Neural cell (in vitro differentiated cells): ENCODE measurements at regions not wholly inside any gene's neighbourhood (a gene's known extent, or its start where the extent isn't known, plus 50 kb on each side); places are given as distances from the start of the nearest gene placed in this dataset.

Source experiments
- H2AFZ ChIP-seq: fragments of 200-600, 300-800 bp; sonication (generic), shearing (Covaris generic); 2 replicates; pipeline ENCODE4 v1.6.0; 2014; ENCODE audit warnings: low read depth, mild to moderate bottlenecking, antibody characterized with exemption, low read length, moderate library complexity
- H3F3A ChIP-seq: fragments of 200-600 bp; shearing (Covaris generic); 2 replicates; pipeline ENCODE4 v1.6.1; 2016; ENCODE audit warnings: mild to moderate bottlenecking, moderate library complexity, mixed read lengths, antibody characterized with exemption, low read length; ENCODE audit not compliant: insufficient read depth, poor library complexity, severe bottlenecking
- H3K27ac ChIP-seq: fragments of 200-600, 300-800 bp; sonication (generic), shearing (Covaris generic); 2 replicates; pipeline ENCODE4 v1.5.1; 2014; ENCODE audit warnings: mild to moderate bottlenecking, low read length, moderate library complexity
- H3K27me3 ChIP-seq: fragments of 300-800, 200-600 bp; sonication (generic), shearing (Covaris generic); 2 replicates; pipeline ENCODE4 v1.6.0; 2014; ENCODE audit warnings: mild to moderate bottlenecking, low read depth, low read length, moderate library complexity; ENCODE audit not compliant: insufficient read depth
- H3K36me3 ChIP-seq: fragments of 300-800, 200-600 bp; sonication (generic), shearing (Covaris generic); 2 replicates; pipeline ENCODE4 v1.5.1; 2014; ENCODE audit warnings: mild to moderate bottlenecking, antibody characterized with exemption, low read length, moderate library complexity; ENCODE audit not compliant: insufficient read depth
- H3K4me2 ChIP-seq: fragments of 300-800, 200-600 bp; sonication (generic), shearing (Covaris generic); 2 replicates; pipeline ENCODE4 v1.6.0; 2014; ENCODE audit warnings: mild to moderate bottlenecking, low read length
- H3K4me3 ChIP-seq: fragments of 300-800, 200-600 bp; sonication (generic), shearing (Covaris generic); 2 replicates; pipeline ENCODE4 v1.5.1; 2014; ENCODE audit warnings: mild to moderate bottlenecking, low read length, moderate library complexity
- H3K79me2 ChIP-seq: fragments of 200-600 bp; shearing (Covaris generic); replicated peaks from 2 replicates; pipeline ENCODE4 v1.6.0; 2014; ENCODE audit warnings: mild to moderate bottlenecking, low read length, moderate library complexity; ENCODE audit not compliant: insufficient read depth
- H3K9ac ChIP-seq: fragments of 300-800, 200-600 bp; sonication (generic), shearing (Covaris generic); 2 replicates; pipeline ENCODE4 v1.6.1; 2016; ENCODE audit warnings: mild to moderate bottlenecking, low read length, mixed read lengths
- H3K9me2 ChIP-seq: fragments of 200-600 bp; shearing (Covaris generic); 2 replicates; pipeline ENCODE4 v1.6.1; 2016; ENCODE audit warnings: mild to moderate bottlenecking, low read length, mixed read lengths; ENCODE audit not compliant: insufficient read depth
- H3K9me3 ChIP-seq: fragments of 200-600, 300-800 bp; sonication (generic), shearing (Covaris generic); 2 replicates; pipeline ENCODE4 v1.6.1; 2016; ENCODE audit warnings: mild to moderate bottlenecking, mixed run types, low read length, moderate library complexity, mixed read lengths
- H4K20me1 ChIP-seq: fragments of 200-600 bp; shearing (Covaris generic); 2 replicates; pipeline ENCODE4 v1.6.1; 2016; ENCODE audit warnings: mild to moderate bottlenecking, mixed run types; ENCODE audit not compliant: insufficient read depth
- EP300 ChIP-seq: fragments of 450-650 bp; conservative IDR thresholded peaks from 2 replicates; pipeline ENCODE4 v1.6.1; 2014; ENCODE audit warnings: antibody characterized with exemption, mild to moderate bottlenecking, moderate library complexity; ENCODE audit not compliant: poor library complexity, severe bottlenecking
- EZH2 ChIP-seq: fragments of 200-600, 300-800 bp; shearing (Covaris generic), sonication (generic); IDR thresholded peaks from 2 replicates; pipeline ENCODE4 v1.6.1; 2014; ENCODE audit warnings: antibody characterized with exemption, low read length, borderline replicate concordance, mild to moderate bottlenecking; ENCODE audit not compliant: insufficient read depth, poor library complexity, severe bottlenecking
- MXI1 ChIP-seq: fragments of 450-650 bp; conservative IDR thresholded peaks from 2 replicates; pipeline ENCODE4 v1.6.1; 2014; ENCODE audit warnings: antibody characterized with exemption, mild to moderate bottlenecking; ENCODE audit not compliant: poor library complexity, severe bottlenecking
- POLR2AphosphoS5 ChIP-seq: IDR thresholded peaks from 2 replicates; pipeline ENCODE4 v1.6.1; 2012
- RAD21 ChIP-seq: fragments of 450-650 bp; conservative IDR thresholded peaks from 2 replicates; pipeline ENCODE4 v1.6.1; 2014; ENCODE audit warnings: antibody characterized with exemption, mild to moderate bottlenecking, moderate library complexity
- SMC3 ChIP-seq: fragments of 450-650 bp; conservative IDR thresholded peaks from 2 replicates; pipeline ENCODE4 v1.6.1; 2014; ENCODE audit warnings: antibody characterized with exemption, mild to moderate bottlenecking, moderate library complexity; ENCODE audit not compliant: poor library complexity
- TAF1 ChIP-seq: IDR thresholded peaks from 2 replicates; pipeline ENCODE4 v1.6.1; 2012; ENCODE audit warnings: low read depth
- TF ChIP-seq, protein P1 (sequence below): fragments of 450-650 bp; IDR thresholded peaks from 2 replicates; pipeline ENCODE4 v1.5.1; 2014; ENCODE audit warnings: antibody characterized with exemption, mild to moderate bottlenecking, moderate library complexity; ENCODE audit not compliant: poor library complexity, severe bottlenecking
- TF ChIP-seq, protein P2 (sequence below): IDR thresholded peaks from 2 replicates; pipeline ENCODE4 v1.6.1; 2012; ENCODE audit warnings: borderline replicate concordance

DNA sequence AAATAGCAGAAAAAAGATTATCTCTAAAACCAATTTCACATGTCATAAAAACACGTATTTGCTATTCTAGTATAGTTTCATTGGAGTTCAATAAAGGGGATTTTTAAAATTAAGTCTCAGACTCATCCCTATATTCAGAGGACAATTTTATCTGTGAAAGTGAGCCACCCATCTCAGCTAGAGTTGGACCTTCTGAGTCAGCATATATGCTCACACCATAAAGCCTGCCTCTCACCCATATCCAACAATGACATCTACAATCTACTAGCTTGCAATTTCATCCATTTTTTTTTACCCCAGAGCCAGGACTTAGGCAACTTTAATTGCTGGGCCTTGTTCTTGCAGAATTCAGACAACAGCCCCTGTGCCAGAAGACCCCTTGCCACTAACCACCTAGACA is 165.3 kb upstream of the DYNLRB2 start:
- Histone ChIP-seq H3K9me2 (no peaks in the 10 kb centered on the region), H4K20me1 (no peaks in the 10 kb centered on the region), H3K9me3 (no peaks in the 10 kb centered on the region), H3K9ac (no peak overlapping the region), H3F3A (no peaks in the 10 kb centered on the region), H3K79me2 (no peaks in the 10 kb centered on the region), H3K27me3 (no peaks in the 10 kb centered on the region), H2AFZ (no peak overlapping the region), H3K27ac (no peak overlapping the region), H3K4me2 (no peak overlapping the region), H3K4me3 (no peak overlapping the region), H3K36me3 (no peaks in the 10 kb centered on the region)
- no peak for TF ChIP-seq RAD21
- no peak for TF ChIP-seq EP300

DNA sequence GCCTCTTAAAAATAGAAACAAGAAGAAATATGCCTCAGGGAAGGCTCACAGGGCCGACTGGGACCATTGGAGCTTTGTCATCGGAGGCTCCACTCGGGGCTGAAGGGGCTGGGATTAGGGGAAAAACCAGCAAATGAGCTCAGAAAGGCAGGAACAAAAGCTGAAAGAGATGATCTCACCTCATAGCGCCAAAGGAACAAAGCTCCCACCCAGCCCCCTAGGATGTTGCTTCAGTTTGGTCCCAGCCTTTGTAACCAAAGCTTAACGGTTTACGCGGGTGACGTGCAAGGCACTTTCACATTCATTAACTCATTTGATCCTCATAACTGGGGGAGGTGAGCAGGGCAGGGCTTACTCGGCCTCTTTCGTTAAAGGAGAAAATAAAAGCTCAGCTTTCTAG is 168.5 kb upstream of the DYNLRB2 start:
- Histone ChIP-seq H3K9ac (no peak overlapping the region), H4K20me1 (no peaks in the 10 kb centered on the region), H3K27ac (no peak overlapping the region), H3K4me3 (no peak overlapping the region), H3K79me2 (no peaks in the 10 kb centered on the region), H3K9me3 (no peaks in the 10 kb centered on the region), H3K4me2 (no peak overlapping the region), H3K9me2 (no peaks in the 10 kb centered on the region), H3F3A (no peaks in the 10 kb centered on the region), H3K36me3 (no peaks in the 10 kb centered on the region), H2AFZ (no peak overlapping the region), H3K27me3 (no peaks in the 10 kb centered on the region)
- TF ChIP-seq MXI1 (no peak), EZH2 (no peak), TAF1 (no peak), POLR2AphosphoS5 (no peak), RAD21 (no peak), SMC3 (no peak), EP300 (no peak)
- TF ChIP-seq, protein P1, sequence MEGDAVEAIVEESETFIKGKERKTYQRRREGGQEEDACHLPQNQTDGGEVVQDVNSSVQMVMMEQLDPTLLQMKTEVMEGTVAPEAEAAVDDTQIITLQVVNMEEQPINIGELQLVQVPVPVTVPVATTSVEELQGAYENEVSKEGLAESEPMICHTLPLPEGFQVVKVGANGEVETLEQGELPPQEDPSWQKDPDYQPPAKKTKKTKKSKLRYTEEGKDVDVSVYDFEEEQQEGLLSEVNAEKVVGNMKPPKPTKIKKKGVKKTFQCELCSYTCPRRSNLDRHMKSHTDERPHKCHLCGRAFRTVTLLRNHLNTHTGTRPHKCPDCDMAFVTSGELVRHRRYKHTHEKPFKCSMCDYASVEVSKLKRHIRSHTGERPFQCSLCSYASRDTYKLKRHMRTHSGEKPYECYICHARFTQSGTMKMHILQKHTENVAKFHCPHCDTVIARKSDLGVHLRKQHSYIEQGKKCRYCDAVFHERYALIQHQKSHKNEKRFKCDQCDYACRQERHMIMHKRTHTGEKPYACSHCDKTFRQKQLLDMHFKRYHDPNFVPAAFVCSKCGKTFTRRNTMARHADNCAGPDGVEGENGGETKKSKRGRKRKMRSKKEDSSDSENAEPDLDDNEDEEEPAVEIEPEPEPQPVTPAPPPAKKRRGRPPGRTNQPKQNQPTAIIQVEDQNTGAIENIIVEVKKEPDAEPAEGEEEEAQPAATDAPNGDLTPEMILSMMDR = no peak
- TF ChIP-seq, protein P2, sequence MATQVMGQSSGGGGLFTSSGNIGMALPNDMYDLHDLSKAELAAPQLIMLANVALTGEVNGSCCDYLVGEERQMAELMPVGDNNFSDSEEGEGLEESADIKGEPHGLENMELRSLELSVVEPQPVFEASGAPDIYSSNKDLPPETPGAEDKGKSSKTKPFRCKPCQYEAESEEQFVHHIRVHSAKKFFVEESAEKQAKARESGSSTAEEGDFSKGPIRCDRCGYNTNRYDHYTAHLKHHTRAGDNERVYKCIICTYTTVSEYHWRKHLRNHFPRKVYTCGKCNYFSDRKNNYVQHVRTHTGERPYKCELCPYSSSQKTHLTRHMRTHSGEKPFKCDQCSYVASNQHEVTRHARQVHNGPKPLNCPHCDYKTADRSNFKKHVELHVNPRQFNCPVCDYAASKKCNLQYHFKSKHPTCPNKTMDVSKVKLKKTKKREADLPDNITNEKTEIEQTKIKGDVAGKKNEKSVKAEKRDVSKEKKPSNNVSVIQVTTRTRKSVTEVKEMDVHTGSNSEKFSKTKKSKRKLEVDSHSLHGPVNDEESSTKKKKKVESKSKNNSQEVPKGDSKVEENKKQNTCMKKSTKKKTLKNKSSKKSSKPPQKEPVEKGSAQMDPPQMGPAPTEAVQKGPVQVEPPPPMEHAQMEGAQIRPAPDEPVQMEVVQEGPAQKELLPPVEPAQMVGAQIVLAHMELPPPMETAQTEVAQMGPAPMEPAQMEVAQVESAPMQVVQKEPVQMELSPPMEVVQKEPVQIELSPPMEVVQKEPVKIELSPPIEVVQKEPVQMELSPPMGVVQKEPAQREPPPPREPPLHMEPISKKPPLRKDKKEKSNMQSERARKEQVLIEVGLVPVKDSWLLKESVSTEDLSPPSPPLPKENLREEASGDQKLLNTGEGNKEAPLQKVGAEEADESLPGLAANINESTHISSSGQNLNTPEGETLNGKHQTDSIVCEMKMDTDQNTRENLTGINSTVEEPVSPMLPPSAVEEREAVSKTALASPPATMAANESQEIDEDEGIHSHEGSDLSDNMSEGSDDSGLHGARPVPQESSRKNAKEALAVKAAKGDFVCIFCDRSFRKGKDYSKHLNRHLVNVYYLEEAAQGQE = no peak
